Neuronal stem cell (in vitro differentiated cells): ENCODE measurements at regions not wholly inside any gene's neighbourhood (a gene's known extent, or its start where the extent isn't known, plus 50 kb on each side); places are given as distances from the start of the nearest gene placed in this dataset.

Source experiments
- DNase-seq: peaks from one replicate; pipeline ENCODE4 v3.0.0-alpha.2; 2013; ENCODE audit warnings: low spot score
- H2AFZ ChIP-seq: one replicate; pipeline ENCODE4 v1.6.1; 2013; ENCODE audit warnings: mild to moderate bottlenecking, low read length, inconsistent platforms
- H2AK5ac ChIP-seq: 2 replicates; pipeline ENCODE4 v1.6.1; 2013; ENCODE audit warnings: low read depth, mild to moderate bottlenecking, inconsistent platforms, low read length, moderate library complexity, mixed read lengths
- H2BK120ac ChIP-seq: 2 replicates; pipeline ENCODE4 v1.6.1; 2013; ENCODE audit warnings: low read depth, mild to moderate bottlenecking, inconsistent platforms, low read length, moderate library complexity, mixed read lengths
- H2BK12ac ChIP-seq: one replicate; pipeline ENCODE4 v1.6.1; 2013; ENCODE audit warnings: low read length, inconsistent platforms
- H2BK15ac ChIP-seq: 2 replicates; pipeline ENCODE4 v1.6.1; 2013; ENCODE audit warnings: mild to moderate bottlenecking, low read length, inconsistent platforms, mixed read lengths
- H2BK5ac ChIP-seq: one replicate; pipeline ENCODE4 v1.6.1; 2013; ENCODE audit warnings: inconsistent platforms, mild to moderate bottlenecking, low read length, moderate library complexity
- H3K14ac ChIP-seq: one replicate; pipeline ENCODE4 v1.6.1; 2013; ENCODE audit warnings: low read length, inconsistent platforms
- H3K18ac ChIP-seq: 2 replicates; pipeline ENCODE4 v1.6.1; 2013; ENCODE audit warnings: low read length, inconsistent platforms
- H3K23ac ChIP-seq: 2 replicates; pipeline ENCODE4 v1.6.1; 2013; ENCODE audit warnings: low read depth, mild to moderate bottlenecking, mixed read lengths, low read length, inconsistent platforms; ENCODE audit not compliant: poor library complexity
- H3K27ac ChIP-seq: replicated peaks from 3 replicates; pipeline ENCODE4 v1.5.1; 2013; ENCODE audit warnings: low read length, inconsistent platforms
- H3K27me3 ChIP-seq, 3 experiments: 2 replicates each; pipeline ENCODE4 v1.6.1; 2013; ENCODE audit warnings: low read length in 3 of 3, mild to moderate bottlenecking in 2 of 3, inconsistent platforms in 1 of 3, low read depth in 1 of 3, mixed read lengths in 1 of 3, moderate library complexity in 1 of 3; ENCODE audit not compliant: control insufficient read depth in 3 of 3, insufficient read depth in 3 of 3
- H3K36me3 ChIP-seq, 2 donors: replicated peaks in 1 of 2; 2 replicates each; pipeline ENCODE4 v1.6.1; 2013; ENCODE audit warnings: low read length in 2 of 2; ENCODE audit not compliant: control insufficient read depth in 2 of 2, insufficient read depth in 2 of 2
- H3K4ac ChIP-seq: 2 replicates; pipeline ENCODE4 v1.6.1; 2013; ENCODE audit warnings: inconsistent platforms, mild to moderate bottlenecking, low read length, moderate library complexity
- H3K4me1 ChIP-seq, 2 donors: 1 replicate in 1 of 2; 2 replicates in 1 of 2; pipeline ENCODE4 v1.6.1; 2013; ENCODE audit warnings: low read length in 2 of 2, low read depth in 1 of 2; ENCODE audit not compliant: control insufficient read depth in 2 of 2, insufficient read depth in 1 of 2
- H3K4me2 ChIP-seq: one replicate; pipeline ENCODE4 v1.6.1; 2013; ENCODE audit warnings: mild to moderate bottlenecking, low read length, inconsistent platforms; ENCODE audit not compliant: insufficient read depth, poor library complexity, severe bottlenecking
- H3K4me3 ChIP-seq, 2 donors: 2 replicates each; pipeline ENCODE4 v1.5.1; 2013; ENCODE audit warnings: low read length in 2 of 2, mild to moderate bottlenecking in 2 of 2, inconsistent platforms in 1 of 2, moderate library complexity in 1 of 2
- H3K79me1 ChIP-seq: one replicate; pipeline ENCODE4 v1.6.1; 2013; ENCODE audit warnings: low read depth, mild to moderate bottlenecking, inconsistent platforms, low read length, moderate library complexity
- H3K9ac ChIP-seq: one replicate; pipeline ENCODE4 v1.6.1; 2013; ENCODE audit warnings: mild to moderate bottlenecking, low read depth, low read length, inconsistent platforms; ENCODE audit not compliant: poor library complexity
- H3K9me3 ChIP-seq, 2 donors: replicated peaks in 1 of 2; 2 replicates each; pipeline versions ENCODE3 to v1.6.1; 2013; ENCODE audit warnings: low read length in 2 of 2, mild to moderate bottlenecking in 2 of 2, inconsistent platforms in 1 of 2, low read depth in 1 of 2, mixed read lengths in 1 of 2, moderate library complexity in 1 of 2; ENCODE audit not compliant: control insufficient read depth in 2 of 2, insufficient read depth in 1 of 2
- H4K8ac ChIP-seq: one replicate; pipeline ENCODE4 v1.6.1; 2013; ENCODE audit warnings: low read depth, mild to moderate bottlenecking, inconsistent platforms, low read length, moderate library complexity
- H4K91ac ChIP-seq: one replicate; pipeline ENCODE4 v1.6.1; 2013; ENCODE audit warnings: low read length, low read depth, mild to moderate bottlenecking, inconsistent platforms; ENCODE audit not compliant: poor library complexity
- WGBS, 2 donors: extraction: QIAGEN DNeasy Blood & Tissue Kit; methylation state at CpG; one replicate each; pipeline ENCODE4 v1.1.7; 2013; ENCODE audit warnings: missing lambda C conversion rate in 2 of 2, mixed read lengths in 1 of 2; ENCODE audit not compliant: insufficient read length in 2 of 2, insufficient replicate concordance in 1 of 2; ENCODE audit errors: extremely low coverage in 2 of 2; 5-methylcytosine and 5-hydroxymethylcytosine counted together

- no peak overlapping the region for H2BK15ac ChIP-seq
- DNase-seq, result no peak
- H3K4me2 ChIP-seq, result no peak overlapping the region
- H4K8ac ChIP-seq, result no peak overlapping the region
- H3K4me1 ChIP-seq, result peaks cover 4 to 9% of the 10 kb centered on the region in 2 donors
- no peak overlapping the region for H3K18ac ChIP-seq
- H2AK5ac ChIP-seq, result no peak overlapping the region
- no peaks in the 10 kb centered on the region for H3K36me3 ChIP-seq
- no peak overlapping the region for H3K4me3 ChIP-seq
- H3K23ac ChIP-seq, result no peak overlapping the region
- no peak overlapping the region for H2BK120ac ChIP-seq
- no CpG with 5 or more reads among the region's 1 CpG for WGBS, 2 donors
- H3K27ac ChIP-seq, result no peak overlapping the region
- H2BK12ac ChIP-seq, result no peak overlapping the region
- no peaks in the 10 kb centered on the region for H3K27me3 ChIP-seq
- no peak overlapping the region for H2BK5ac ChIP-seq
- H3K14ac ChIP-seq, result no peak overlapping the region
- H2AFZ ChIP-seq, result no peak overlapping the region
- no peak overlapping the region for H4K91ac ChIP-seq
- H3K9ac ChIP-seq, result no peak overlapping the region
- H3K4ac ChIP-seq, result no peak overlapping the region
- no peaks in the 10 kb centered on the region for H3K79me1 ChIP-seq
- H3K9me3 ChIP-seq, result no peaks in the 10 kb centered on the region
These were observed 94.9 kb upstream of the UNC5C start for GRCh38 chr4:95643627-95644026.

DNA sequence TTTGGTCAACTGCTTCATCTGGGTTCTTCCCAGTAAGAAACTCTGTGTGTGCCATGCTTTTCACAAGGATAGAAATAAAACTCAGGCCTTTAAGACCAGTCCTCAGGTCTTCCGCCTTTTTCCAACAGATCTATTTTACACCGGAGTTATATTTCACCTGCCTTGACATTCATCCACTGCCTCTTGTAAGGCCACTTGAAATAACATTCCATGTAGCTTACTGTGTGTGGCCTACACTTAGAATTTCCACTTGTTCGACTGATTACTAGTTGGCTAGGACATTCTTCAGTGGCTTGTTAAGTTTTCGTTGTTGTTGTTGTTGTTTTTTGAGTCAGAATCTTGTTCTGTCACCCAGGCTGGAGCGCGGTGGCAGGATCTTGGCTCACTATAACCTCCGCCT, 92.8 kb upstream of the UNC5C start:
- no peak overlapping the region for H4K91ac ChIP-seq
- no peak overlapping the region for H3K27ac ChIP-seq
- no peak overlapping the region for H4K8ac ChIP-seq
- no peak overlapping the region for H3K4ac ChIP-seq
- no peak overlapping the region for H3K14ac ChIP-seq
- no peaks in the 10 kb centered on the region for H3K79me1 ChIP-seq
- no peak overlapping the region for H2AFZ ChIP-seq
- H2BK5ac ChIP-seq, result no peak overlapping the region
- H3K4me2 ChIP-seq, result no peak overlapping the region
- no peaks in the 10 kb centered on the region for H3K36me3 ChIP-seq
- peaks cover 4 to 9% of the 10 kb centered on the region in 2 donors for H3K4me1 ChIP-seq
- H3K23ac ChIP-seq, result no peak overlapping the region
- WGBS, 2 donors, result no CpG with 5 or more reads among the region's 7 CpGs
- no peak overlapping the region for H3K18ac ChIP-seq
- H3K4me3 ChIP-seq, result no peak overlapping the region
- no peak overlapping the region for H2BK120ac ChIP-seq
- DNase-seq, result no peak
- H3K9me3 ChIP-seq, result no peaks in the 10 kb centered on the region
- H2BK12ac ChIP-seq, result no peak overlapping the region
- H2AK5ac ChIP-seq, result no peak overlapping the region
- no peak overlapping the region for H2BK15ac ChIP-seq
- no peak overlapping the region for H3K9ac ChIP-seq
- no peaks in the 10 kb centered on the region for H3K27me3 ChIP-seq

DNA sequence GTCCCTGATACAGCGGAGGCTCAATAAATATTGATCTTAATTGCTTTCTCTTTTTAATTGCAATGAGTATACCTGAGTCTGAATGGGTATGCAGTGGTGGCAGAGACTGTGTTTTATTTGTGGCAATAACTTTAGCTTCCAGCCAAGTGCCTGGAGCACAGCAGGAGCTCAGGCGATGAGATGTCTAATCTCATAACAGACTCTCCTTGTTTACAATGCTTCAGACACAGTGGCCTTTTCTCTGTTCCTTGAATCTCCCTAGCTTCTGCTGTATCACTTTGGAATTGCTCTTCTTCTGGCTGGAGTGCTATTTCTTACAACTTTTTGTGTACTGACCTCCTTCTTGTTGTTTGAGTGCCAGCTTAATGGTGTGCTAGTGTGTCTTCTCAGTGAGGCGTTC, 91.5 kb upstream of the UNC5C start:
- peaks cover 4 to 9% of the 10 kb centered on the region in 2 donors for H3K4me1 ChIP-seq
- no peak overlapping the region for H3K4ac ChIP-seq
- H2BK15ac ChIP-seq, result no peak overlapping the region
- DNase-seq, result no peak
- H3K23ac ChIP-seq, result no peak overlapping the region
- H2BK120ac ChIP-seq, result no peak overlapping the region
- no peaks in the 10 kb centered on the region for H3K79me1 ChIP-seq
- no peaks in the 10 kb centered on the region for H3K27me3 ChIP-seq
- no peaks in the 10 kb centered on the region for H3K36me3 ChIP-seq
- H2BK5ac ChIP-seq, result no peak overlapping the region
- H3K4me2 ChIP-seq, result no peak overlapping the region
- no CpG with 5 or more reads among the region's 3 CpGs for WGBS, 2 donors
- H2BK12ac ChIP-seq, result no peak overlapping the region
- H3K9me3 ChIP-seq, result no peaks in the 10 kb centered on the region
- H4K91ac ChIP-seq, result no peak overlapping the region
- no peak overlapping the region for H3K27ac ChIP-seq
- no peak overlapping the region for H3K4me3 ChIP-seq
- no peak overlapping the region for H3K14ac ChIP-seq
- no peak overlapping the region for H2AK5ac ChIP-seq
- H2AFZ ChIP-seq, result peak overlapping the region; percentile 78
- H3K18ac ChIP-seq, result no peak overlapping the region
- no peak overlapping the region for H3K9ac ChIP-seq
- no peak overlapping the region for H4K8ac ChIP-seq

DNA sequence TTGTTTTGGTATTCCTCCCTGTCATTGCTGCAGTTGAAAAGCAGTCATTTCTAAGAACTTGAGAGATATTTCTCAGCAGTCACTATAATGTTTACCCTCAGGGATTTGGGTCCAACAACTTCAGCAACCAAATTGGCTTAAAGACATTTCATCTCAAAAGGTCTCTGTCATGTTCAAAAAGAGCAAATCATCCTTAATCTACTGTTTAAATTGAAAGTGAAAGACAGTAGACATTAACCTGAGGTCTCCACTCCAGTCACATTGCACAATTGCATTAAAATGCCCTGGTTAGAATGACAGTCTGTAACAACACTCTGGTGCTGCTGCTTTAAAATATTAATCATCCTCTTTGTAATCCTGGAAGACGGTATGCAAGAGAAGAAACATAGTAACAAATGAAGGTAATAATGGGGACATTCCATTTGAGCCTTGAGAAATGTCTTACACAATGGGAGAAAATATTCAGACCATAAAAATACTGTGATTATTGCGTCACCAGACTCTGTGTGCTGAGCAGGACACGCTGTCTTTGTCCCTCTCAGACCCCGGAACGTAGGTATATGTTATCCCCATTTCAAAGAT, 90.2 kb upstream of the UNC5C start:
- no CpG with 5 or more reads among the region's 5 CpGs for WGBS, 2 donors
- H3K4me1 ChIP-seq, result peaks cover 4 to 9% of the 10 kb centered on the region in 2 donors
- no peak overlapping the region for H3K4me3 ChIP-seq
- no peak for DNase-seq
- H3K79me1 ChIP-seq, result no peaks in the 10 kb centered on the region
- no peak overlapping the region for H4K8ac ChIP-seq
- H3K9me3 ChIP-seq, result peaks cover 0 to 2% of the 10 kb centered on the region in 2 donors
- H2AFZ ChIP-seq, result peak overlapping the region; percentile 35
- H3K36me3 ChIP-seq, result no peaks in the 10 kb centered on the region
- H3K27ac ChIP-seq, result no peak overlapping the region
- H2BK15ac ChIP-seq, result no peak overlapping the region
- no peak overlapping the region for H3K18ac ChIP-seq
- H2BK120ac ChIP-seq, result no peak overlapping the region
- no peak overlapping the region for H2AK5ac ChIP-seq
- H4K91ac ChIP-seq, result no peak overlapping the region
- no peak overlapping the region for H3K14ac ChIP-seq
- no peak overlapping the region for H2BK12ac ChIP-seq
- H3K27me3 ChIP-seq, result no peaks in the 10 kb centered on the region
- H2BK5ac ChIP-seq, result no peak overlapping the region
- H3K23ac ChIP-seq, result no peak overlapping the region
- no peak overlapping the region for H3K4me2 ChIP-seq
- no peak overlapping the region for H3K4ac ChIP-seq
- no peak overlapping the region for H3K9ac ChIP-seq
